Fibroblast of mammary gland (primary cell): ENCODE measurements at regions not wholly inside any gene's neighbourhood (a gene's known extent, or its start where the extent isn't known, plus 50 kb on each side); places are given as distances from the start of the nearest gene placed in this dataset.

Experiments
- DNase-seq: peaks from one replicate; pipeline ENCODE4 v3.0.0-alpha.2; 2010; ENCODE audit warnings: low read depth
- H3K4me3 ChIP-seq: 2 replicates; pipeline ENCODE4 v1.5.1; 2011; ENCODE audit warnings: low read depth, mild to moderate bottlenecking, low read length, moderate library complexity; ENCODE audit not compliant: control insufficient read depth
- TF ChIP-seq, protein P1 (sequence below): conservative IDR thresholded peaks from 2 replicates; pipeline ENCODE4 v1.5.1; 2011; ENCODE audit warnings: low read depth, low read length, inconsistent platforms; ENCODE audit not compliant: control insufficient read depth, insufficient read depth

DNA sequence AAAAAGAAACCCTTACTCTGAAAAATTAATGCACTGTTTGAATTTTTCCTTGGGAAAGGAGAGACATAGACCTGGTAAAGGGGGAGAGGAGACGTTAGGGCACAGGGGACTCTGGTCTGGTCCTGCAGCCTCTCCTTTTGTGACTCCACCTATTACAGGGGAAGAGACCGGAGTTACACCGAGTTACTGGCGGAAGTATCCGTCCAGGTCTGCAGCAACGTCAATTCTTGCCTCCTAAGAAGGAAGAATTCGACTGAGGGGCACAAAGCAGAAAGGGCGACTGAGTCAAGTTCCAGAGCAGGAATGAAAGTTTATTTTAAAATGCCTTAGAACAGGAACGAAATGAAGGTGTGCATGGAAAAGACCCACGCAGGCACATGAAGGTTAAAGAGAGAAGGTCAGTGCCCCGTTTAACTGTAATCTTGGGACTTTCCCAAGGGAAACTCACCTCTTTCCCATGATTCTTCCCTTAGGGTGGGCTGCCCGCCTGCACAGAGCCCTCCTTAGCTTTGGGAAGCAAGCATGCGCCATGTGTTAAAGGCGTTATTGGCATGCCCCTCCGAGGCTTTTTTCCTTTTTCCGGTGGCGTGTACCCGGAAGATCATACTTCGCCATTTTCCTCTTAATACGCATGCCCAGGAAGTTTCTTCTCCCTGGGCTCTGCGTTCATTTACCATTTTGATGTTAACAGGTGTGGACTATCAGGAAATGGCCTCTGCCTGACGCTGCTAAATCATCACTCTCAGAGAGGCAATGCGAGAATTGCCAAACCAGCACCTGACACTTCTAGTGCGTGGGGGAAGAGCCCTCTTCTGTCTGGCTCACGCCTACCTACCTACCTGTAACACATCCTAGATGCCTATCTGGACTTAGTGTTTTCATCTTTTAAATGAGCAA is 409.6 kb upstream of the PAPPA start:
- no peak for DNase-seq
- no peak overlapping the region for H3K4me3 ChIP-seq
- TF ChIP-seq, protein P1, sequence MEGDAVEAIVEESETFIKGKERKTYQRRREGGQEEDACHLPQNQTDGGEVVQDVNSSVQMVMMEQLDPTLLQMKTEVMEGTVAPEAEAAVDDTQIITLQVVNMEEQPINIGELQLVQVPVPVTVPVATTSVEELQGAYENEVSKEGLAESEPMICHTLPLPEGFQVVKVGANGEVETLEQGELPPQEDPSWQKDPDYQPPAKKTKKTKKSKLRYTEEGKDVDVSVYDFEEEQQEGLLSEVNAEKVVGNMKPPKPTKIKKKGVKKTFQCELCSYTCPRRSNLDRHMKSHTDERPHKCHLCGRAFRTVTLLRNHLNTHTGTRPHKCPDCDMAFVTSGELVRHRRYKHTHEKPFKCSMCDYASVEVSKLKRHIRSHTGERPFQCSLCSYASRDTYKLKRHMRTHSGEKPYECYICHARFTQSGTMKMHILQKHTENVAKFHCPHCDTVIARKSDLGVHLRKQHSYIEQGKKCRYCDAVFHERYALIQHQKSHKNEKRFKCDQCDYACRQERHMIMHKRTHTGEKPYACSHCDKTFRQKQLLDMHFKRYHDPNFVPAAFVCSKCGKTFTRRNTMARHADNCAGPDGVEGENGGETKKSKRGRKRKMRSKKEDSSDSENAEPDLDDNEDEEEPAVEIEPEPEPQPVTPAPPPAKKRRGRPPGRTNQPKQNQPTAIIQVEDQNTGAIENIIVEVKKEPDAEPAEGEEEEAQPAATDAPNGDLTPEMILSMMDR: no peak

DNA sequence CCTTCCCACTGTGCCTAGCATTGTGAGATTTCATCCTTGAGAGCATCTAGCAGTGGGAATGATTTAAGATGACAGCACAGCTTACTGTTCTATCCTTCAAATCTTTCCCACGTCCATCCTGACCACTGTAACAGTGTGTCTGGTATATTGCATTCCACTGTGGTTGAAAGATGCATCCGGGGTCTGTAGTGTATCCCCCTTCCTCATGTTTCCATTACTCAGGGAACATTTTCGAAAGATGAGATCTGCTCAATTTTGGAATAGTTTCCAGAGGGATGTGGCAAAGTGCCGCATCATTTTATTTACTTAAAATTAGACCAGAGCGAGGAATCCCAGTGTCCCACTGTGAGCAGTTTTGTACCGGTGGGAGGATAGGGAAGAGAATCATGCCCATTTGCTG is 407.1 kb upstream of the PAPPA start:
- no peak overlapping the region for H3K4me3 ChIP-seq
- TF ChIP-seq, protein P1: no peak
- DNase-seq: peak; percentile 19

GRCh38 chr9:115747731-115748130 is 405.9 kb upstream of the PAPPA start:
- TF ChIP-seq, protein P1: no peak
- no peak for DNase-seq
- no peak overlapping the region for H3K4me3 ChIP-seq

DNA sequence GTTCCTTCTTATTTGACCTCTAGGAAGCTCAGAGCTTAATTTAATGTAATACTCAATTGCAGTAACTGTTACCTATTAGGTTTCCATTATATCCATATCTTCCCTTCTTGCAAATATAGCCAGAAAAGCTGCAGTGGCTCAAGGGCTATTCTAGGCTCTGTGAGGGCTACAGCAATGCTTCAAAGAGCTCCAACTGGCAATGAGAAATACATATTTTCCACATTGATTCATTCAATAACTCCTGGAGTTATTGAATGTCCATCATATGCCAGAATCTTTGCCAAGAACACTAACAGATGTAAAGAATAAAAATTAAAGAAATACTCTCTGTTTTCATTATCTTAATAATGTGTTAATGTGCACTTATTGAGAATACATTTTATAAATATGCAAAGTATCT is 396.9 kb upstream of the PAPPA start:
- DNase-seq: no peak
- no peak overlapping the region for H3K4me3 ChIP-seq
- TF ChIP-seq, protein P1: no peak

DNA sequence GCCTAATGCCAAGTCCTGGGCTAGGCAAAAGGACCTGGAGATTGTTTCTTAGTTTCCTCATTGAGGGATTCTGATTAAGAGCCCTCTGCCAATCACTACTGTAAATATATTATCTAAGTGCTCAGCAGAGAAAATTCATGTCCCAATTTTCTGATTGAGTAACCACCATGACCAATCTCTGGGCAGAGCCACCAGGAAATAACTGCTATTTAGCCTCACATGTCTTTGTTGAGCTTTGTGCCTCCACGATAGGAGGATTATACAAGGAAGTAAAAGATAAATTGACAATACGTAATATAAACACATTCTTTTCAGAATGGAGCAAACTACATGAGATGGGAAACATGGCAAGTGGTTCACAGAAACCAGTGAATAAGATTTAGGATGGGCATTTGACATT is 396.1 kb upstream of the PAPPA start:
- TF ChIP-seq, protein P1: no peak
- H3K4me3 ChIP-seq: no peak overlapping the region
- peak; percentile 28 for DNase-seq

GRCh38 chr9:115758441-115758840 is 395.1 kb upstream of the PAPPA start:
- H3K4me3 ChIP-seq: no peak overlapping the region
- DNase-seq: no peak
- TF ChIP-seq, protein P1: no peak
